ENCODE measurements at regions not wholly inside any gene's neighbourhood (a gene's known extent, or its start where the extent isn't known, plus 50 kb on each side); places are given as distances from the start of the nearest gene placed in this dataset.

- Histone ChIP-seq H3K27ac (no peak overlapping the region), H3K4me3 (no peak overlapping the region)
These were observed 1277.3 kb downstream of the SLC16A7 start for GRCh38 chr12:60872850-60873713.

DNA sequence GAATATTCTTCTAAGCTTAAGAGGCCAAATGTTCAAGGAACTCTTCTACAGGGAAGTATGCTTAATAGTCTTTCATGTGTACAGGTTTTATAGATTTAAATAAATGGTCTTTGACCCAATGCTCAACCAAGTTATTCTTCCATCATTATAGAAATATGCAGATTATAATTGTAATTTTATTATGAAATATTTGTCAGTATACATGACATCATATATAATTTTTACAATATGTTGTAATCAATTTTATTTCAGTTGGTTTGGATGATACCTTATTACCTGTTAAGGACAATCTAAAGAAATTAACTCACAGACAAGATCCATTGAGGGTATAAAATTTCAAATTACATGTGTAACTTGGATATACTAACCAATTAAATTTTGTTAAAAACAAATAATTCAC is 1278.3 kb downstream of the SLC16A7 start:
- H3K27ac ChIP-seq = no peak overlapping the region
- no peak overlapping the region for H3K4me3 ChIP-seq

- H3K27ac ChIP-seq = no peak overlapping the region
- no peak overlapping the region for H3K4me3 ChIP-seq
These were observed 1325.1 kb downstream of the SLC16A7 start for GRCh38 chr12:60920841-60921495.

DNA sequence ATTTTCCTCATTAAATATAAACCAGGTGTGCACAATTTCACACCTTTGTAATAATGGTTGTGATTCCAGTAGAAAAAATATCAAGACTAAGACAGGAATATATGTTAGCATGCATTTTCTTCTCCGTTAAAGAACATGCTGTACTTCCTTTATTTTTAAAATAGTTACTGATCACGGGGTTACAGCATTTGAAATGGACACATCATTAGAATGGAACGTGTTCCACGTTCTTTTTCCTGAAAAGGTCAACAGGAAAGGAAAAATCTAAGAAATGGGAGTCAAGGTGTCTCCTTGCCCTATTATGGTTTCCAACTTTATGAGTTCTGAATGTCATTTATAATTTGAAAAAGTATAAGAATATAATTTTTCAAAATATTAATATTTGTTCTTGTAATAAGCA is 1325.7 kb downstream of the SLC16A7 start:
- no peak overlapping the region for H3K4me3 ChIP-seq
- H3K27ac ChIP-seq = no peak overlapping the region

- Histone ChIP-seq H3K27ac (no peak overlapping the region), H3K4me3 (no peak overlapping the region)
These were observed 1330.4 kb downstream of the SLC16A7 start for GRCh38 chr12:60926256-60926655.

- Histone ChIP-seq H3K27ac (no peak overlapping the region), H3K4me3 (no peak overlapping the region)
These were observed 1330.1 kb upstream of the USP15 start for GRCh38 chr12:60930151-60930550.

GRCh38 chr12:60935981-60936761 is 1324.0 kb upstream of the USP15 start:
- Histone ChIP-seq H3K4me3 (no peak overlapping the region), H3K27ac (no peak overlapping the region)

- H3K4me3 ChIP-seq = no peak overlapping the region
- no peak overlapping the region for H3K27ac ChIP-seq
These were observed 1312.7 kb upstream of the USP15 start for GRCh38 chr12:60947533-60947932.

DNA sequence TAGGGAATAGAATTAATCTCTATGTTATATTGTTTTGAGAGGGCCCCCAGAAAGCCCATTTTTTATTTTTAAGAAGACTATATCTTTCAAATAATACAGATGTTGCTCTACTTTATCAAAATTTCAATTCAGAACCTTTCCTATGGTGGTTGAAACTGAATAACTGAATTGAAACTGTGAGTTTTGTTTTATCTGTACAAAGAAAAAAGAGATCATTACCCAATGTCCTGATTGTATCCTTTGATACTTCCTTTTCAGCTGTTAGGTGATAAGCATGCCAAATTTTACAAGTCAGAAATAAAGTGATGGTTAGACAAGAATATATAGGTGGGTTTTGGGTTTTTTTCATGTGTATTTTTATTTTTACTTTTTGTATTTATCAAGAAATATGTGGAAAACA is 1293.1 kb upstream of the USP15 start:
- no peak overlapping the region for H3K4me3 ChIP-seq
- no peak overlapping the region for H3K27ac ChIP-seq

- Histone ChIP-seq H3K4me3 (no peak overlapping the region), H3K27ac (no peak overlapping the region)
These were observed 1282.2 kb upstream of the USP15 start for GRCh38 chr12:60977966-60978365.

DNA sequence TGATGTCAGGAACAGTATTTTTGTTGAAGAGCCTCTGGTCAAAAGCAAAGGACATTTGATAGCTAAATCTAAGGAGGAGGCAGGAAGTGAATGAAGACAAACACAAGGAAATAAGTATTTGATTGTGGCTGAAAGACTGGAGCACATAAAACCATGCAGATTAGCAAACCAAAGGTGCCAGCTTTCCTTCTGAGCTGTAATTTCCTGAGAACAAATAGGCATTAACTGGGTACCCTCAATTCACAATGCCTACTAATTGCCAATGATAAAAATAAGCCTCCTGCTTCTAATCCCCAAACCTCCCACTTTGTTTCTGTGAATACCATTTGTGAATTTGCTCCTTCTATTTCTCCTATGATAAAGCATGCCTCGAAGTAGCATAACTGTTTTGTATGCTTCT is 1279.6 kb upstream of the USP15 start:
- no peak overlapping the region for H3K4me3 ChIP-seq

GRCh38 chr12:60981473-60981872 is 1278.7 kb upstream of the USP15 start:
- Histone ChIP-seq H3K27ac (no peak overlapping the region), H3K4me3 (no peak overlapping the region)

More for the DNA sequence above, 1279.6 kb upstream of the USP15 start:
- H3K27ac ChIP-seq = no peak overlapping the region

GRCh38 chr12:60992087-60992486 is 1268.1 kb upstream of the USP15 start:
- H3K27ac ChIP-seq = no peak overlapping the region
- no peak overlapping the region for H3K4me3 ChIP-seq

GRCh38 chr12:60995256-60995825 is 1264.9 kb upstream of the USP15 start:
- Histone ChIP-seq H3K27ac (no peak overlapping the region), H3K4me3 (no peak overlapping the region)

DNA sequence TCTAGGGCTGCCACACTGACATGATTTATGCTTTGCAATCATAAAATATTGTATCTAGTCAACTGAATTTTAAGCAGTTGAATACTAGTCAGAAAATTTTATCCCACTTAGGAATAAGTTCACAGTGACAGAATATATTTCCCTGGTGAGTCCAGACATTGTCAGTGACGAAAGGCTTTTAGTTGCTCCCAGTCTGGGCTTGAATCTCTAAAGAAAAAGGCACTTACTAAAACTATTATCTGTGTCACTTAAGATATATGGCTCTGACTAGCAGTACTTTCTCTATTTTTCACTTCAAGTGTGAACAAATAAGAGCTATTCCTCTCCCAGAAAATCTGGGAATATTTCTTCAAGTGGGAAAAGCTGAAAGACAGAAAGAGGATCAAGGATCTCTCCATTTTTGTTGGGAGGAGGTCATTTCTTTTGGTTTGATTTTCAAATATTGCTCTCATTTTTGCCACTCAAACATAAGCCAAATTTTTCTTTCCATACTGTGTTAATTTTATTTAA is 1262.3 kb upstream of the USP15 start:
- H3K4me3 ChIP-seq = no peak overlapping the region

DNA sequence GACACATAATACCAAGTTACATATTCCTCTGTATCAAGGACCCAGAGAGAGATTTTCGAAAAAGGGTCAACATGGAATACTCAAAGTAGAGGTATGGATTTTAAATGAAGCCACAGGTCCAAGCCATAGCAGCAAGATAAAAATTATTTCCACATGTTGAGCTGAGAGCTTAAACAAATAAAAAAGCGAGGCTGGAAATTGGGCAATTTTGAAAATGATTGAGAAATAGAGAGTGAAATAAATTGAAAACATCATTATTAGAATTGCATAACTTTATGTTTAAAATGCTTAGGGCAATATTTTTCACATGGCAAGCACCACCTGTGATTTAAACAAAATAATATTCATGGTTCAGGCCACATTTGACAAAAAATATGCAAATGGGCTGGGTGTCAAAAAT is 1251.0 kb upstream of the USP15 start:
- no peak overlapping the region for H3K4me3 ChIP-seq
- H3K27ac ChIP-seq = no peak overlapping the region

More for the DNA sequence above, 1262.3 kb upstream of the USP15 start:
- no peak overlapping the region for H3K27ac ChIP-seq

- Histone ChIP-seq H3K27ac (no peak overlapping the region), H3K4me3 (no peak overlapping the region)
These were observed 1248.3 kb upstream of the USP15 start for GRCh38 chr12:61011767-61012423.

DNA sequence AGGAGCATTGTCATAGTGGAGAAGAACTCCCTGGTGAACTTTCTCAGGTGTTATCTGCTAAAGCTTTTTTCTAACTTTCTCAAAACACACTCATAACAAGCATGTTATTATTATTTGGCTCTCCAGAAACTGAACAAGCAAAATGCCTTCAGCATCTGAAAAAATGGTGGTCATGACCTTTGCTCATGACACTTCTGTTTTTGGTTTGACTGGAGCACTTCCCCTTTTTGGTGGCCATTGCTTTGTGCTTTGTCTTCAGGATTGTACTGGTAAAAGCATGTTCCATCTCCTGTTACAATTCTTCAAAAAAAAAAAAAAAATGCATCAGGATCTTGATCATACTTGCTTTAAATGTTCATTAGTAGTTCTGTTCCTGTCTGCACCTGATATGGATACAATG is 1241.6 kb upstream of the USP15 start:
- Histone ChIP-seq H3K27ac (no peak overlapping the region), H3K4me3 (no peak overlapping the region)

DNA sequence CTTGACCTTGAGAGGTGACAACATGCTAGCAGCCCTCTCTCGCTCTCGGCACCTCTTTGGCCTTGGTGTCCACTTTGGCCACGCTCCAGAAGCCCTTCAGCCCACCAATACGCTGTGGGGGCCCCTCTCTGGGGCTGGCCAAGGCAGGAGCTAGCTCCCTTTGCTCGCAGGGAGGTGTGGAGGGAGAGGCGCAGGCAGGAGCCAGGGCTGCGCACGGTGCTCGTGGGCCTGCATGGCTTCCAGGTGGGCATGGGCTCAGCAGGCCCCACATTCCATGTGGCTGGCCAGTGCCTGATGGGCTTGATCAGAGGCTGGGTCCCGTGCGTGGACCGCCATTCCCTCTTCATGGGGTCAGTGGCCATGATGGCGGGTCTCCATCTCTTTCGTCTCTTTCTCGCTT is 1237.0 kb upstream of the USP15 start:
- H3K4me3 ChIP-seq = no peak overlapping the region

DNA sequence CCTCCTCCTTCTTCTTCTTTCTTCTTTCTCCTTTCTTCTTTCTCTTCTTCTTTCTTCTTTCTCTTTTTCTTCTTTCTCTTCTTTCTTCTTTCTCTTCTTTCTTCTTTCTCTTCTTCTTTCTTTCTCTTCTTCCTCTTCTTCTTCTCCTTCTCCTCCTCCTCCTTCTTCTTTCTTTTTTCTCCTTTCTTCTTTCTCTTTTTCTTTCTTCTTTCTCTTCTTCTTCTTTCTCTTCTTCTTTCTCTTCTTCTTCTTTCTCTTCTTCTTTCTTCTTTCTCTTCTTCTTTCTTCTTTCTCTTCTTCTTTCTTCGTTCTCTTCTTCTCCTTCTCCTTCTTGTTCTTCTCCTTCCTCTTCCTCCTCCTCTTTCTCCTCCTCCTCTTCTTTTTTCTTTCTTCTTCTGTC is 1230.7 kb upstream of the USP15 start:
- Histone ChIP-seq H3K4me3 (no peak overlapping the region), H3K27ac (no peak overlapping the region)

More for the DNA sequence above, 1237.0 kb upstream of the USP15 start:
- H3K27ac ChIP-seq = no peak overlapping the region
